Motor neuron (in vitro differentiated cells): ENCODE measurements at regions not wholly inside any gene's neighbourhood (a gene's known extent, or its start where the extent isn't known, plus 50 kb on each side); places are given as distances from the start of the nearest gene placed in this dataset.
"Not testable (repeated sequence)": the region's sequence is repeated elsewhere in the genome, so short reads cannot be mapped to it uniquely, and the experiment has no call there.

Experiments
- ATAC-seq, 8 experiments: fragments of 200-7000 bp; cut with Tn5 transposase; replicated peaks in 6 of 8; 2 replicates each; pipeline ENCODE4 v1.8.0; 2021; ENCODE audit warnings: mild to moderate bottlenecking in 8 of 8, moderate library complexity in 8 of 8
- H3K27ac ChIP-seq, 2 donors: fragments of 250-450 bp; sonication (Bioruptor Pico); 2 replicates each; pipeline ENCODE4 v1.9.0; 2021; ENCODE audit warnings: antibody characterized with exemption in 2 of 2, mild to moderate bottlenecking in 2 of 2, moderate library complexity in 1 of 2
- H3K4me1 ChIP-seq, 2 donors: fragments of 250-450 bp; sonication (Bioruptor Pico); replicated peaks in 1 of 2; 2 replicates each; pipeline ENCODE4 v1.6.1; 2021; ENCODE audit warnings: antibody characterized with exemption in 2 of 2, mild to moderate bottlenecking in 2 of 2, moderate library complexity in 1 of 2
- H3K4me3 ChIP-seq, 5 donors: fragments of 250-450 bp; sonication (Bioruptor Pico); 2 replicates each; pipeline ENCODE4 v1.9.0; 2021; ENCODE audit warnings: antibody characterized with exemption in 5 of 5, mild to moderate bottlenecking in 5 of 5, moderate library complexity in 4 of 5
- WGBS, 10 experiments: fragments of 450-650 bp; shearing (Covaris generic); methylation state at CpG; one replicate each; pipeline ENCODE4 v1.0.0; 2022; 5-methylcytosine and 5-hydroxymethylcytosine counted together
- in situ Hi-C, 9 experiments: fragments of 400-800 bp; cut with MboI; loops; one replicate each; pipeline ENCODE4 v1.15.0; 2021; ENCODE audit warnings: low sequenced_read_pairs in 9 of 9, low pct_unique_long_range_greater_than_20kb in 2 of 9; ENCODE audit not compliant: unreplicated experiment in 9 of 9

DNA sequence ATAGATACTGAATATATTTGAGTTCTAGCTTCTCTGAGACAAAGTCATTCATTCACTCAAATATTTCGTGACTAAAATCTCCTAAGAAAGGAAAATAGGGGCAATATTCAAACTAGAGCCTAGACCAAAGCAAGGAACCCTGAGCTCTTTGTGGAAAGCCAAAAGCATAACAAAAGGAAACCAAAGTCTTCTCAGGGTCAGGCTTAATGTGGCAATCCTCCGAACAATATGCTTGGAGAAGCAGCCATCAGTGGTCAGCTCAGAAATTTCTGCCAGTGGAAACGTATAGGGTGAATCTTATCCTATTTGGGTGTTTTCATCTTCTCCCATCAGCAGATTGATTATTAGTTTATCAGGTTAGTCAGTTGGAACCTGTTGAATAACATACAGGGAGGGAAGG, 151.3 kb upstream of the SLC13A1 start:
- Histone ChIP-seq H3K4me1 (peaks cover 0 to 1% of the 10 kb centered on the region in 2 donors), H3K27ac (no peak overlapping the region), H3K4me3 (no peak overlapping the region)
- in situ Hi-C loops = no loop called here
- WGBS, 10 experiments = 0 to 91% (median 69%) methylated on average over 1 to 3 of the region's 3 CpGs; no CpG with 5 or more reads in 1 of the 10 experiments
- ATAC-seq = no peak

DNA sequence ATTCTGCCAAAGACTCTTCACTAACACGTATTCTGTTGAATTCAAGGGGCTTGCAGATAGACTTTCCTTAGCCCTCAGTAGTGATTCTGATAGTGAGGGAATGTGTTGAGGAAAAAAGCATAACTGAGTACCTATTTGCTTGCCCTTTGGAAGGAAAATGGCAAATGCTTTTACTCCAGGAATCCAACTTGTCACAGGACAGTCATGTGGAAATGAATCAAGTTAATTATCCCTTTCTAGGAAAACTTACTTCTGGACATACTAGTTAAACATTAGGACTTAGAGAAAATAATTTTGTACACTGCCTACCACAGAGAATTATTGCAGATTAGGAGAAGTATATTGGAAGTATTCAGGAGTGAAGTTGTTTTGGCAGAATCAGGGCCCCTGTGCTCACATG, 148.9 kb upstream of the SLC13A1 start:
- no peak for ATAC-seq
- H3K4me1 ChIP-seq = no peaks in the 10 kb centered on the region
- no peak overlapping the region for H3K27ac ChIP-seq
- H3K4me3 ChIP-seq = no peak overlapping the region
- WGBS, 10 experiments = 0 to 100% (median 54%) methylated on average over 1 of the region's 1 CpG; no CpG with 5 or more reads in 3 of the 10 experiments
- in situ Hi-C loops = no loop called here

DNA sequence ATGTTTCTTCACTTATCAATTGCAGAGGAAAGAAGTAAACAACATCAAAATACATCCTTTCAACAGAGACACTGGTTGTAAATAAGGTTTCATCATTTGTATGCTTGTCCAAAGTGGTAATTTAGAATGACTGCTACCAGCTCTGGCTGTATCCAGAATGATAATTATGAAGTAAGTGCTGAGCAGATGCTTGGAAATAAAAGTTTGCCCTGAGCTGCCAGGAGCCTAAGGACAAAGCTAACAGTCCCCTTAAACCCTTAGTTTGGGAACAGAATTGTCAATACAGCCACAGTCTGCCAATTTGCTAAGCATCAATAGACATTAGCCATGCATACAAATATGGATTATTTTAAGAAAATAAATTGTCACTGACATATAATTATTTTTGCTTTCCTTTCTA, 147.0 kb upstream of the SLC13A1 start:
- in situ Hi-C loops = no loop called here
- H3K4me3 ChIP-seq = no peak overlapping the region
- ATAC-seq = no peak
- no peak overlapping the region for H3K27ac ChIP-seq
- no peaks in the 10 kb centered on the region for H3K4me1 ChIP-seq

DNA sequence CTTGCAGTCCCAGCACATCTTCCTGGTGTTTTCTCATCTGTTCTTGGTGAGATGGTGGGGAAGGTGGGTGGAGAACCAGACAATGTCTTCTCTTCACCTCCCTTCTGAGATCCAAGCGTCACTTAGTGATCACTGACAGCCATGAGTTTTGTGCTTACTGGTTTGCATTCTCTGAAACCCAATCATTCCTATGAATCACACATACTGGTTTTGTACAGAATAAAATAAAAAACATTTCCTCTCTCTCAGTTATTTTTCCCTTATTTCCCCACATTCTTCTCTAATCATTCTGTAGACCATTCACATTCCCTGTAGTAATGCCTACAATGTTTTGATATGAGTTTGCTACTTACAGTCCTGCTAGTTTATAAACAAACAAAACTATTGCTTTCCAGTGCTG, 143.8 kb upstream of the SLC13A1 start:
- in situ Hi-C loops = no loop called here
- Histone ChIP-seq H3K4me1 (no peaks in the 10 kb centered on the region), H3K4me3 (no peak overlapping the region), H3K27ac (no peak overlapping the region)
- 20 to 100% (median 80%) methylated on average over 1 of the region's 1 CpG; no CpG with 5 or more reads in 5 of the 10 experiments for WGBS, 10 experiments
- ATAC-seq = no peak

DNA sequence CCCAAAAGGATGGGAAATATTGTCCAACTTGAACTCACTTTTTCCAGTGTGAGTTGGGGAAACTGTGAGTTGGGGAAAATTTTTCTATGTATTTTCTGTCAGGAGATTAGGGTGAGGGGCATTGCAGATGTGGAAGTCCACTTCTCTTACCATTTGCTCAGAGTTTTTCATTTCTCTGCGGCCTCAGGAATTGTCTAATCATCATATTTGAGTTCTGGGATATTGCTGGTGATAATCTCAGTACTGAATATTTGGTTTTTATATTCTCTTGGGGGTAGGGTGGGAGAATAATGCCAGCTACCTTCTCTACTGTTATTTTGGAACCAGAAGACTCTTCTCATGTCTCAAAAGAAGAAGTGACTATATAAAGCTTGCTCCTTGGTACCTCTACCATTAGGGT, 141.3 kb upstream of the SLC13A1 start:
- no peak for ATAC-seq
- no peak overlapping the region for H3K27ac ChIP-seq
- in situ Hi-C loops = no loop called here
- 29 to 100% (median 40%) methylated on average over 1 of the region's 1 CpG; no CpG with 5 or more reads in 7 of the 10 experiments for WGBS, 10 experiments
- no peaks in the 10 kb centered on the region for H3K4me1 ChIP-seq
- H3K4me3 ChIP-seq = no peak overlapping the region

DNA sequence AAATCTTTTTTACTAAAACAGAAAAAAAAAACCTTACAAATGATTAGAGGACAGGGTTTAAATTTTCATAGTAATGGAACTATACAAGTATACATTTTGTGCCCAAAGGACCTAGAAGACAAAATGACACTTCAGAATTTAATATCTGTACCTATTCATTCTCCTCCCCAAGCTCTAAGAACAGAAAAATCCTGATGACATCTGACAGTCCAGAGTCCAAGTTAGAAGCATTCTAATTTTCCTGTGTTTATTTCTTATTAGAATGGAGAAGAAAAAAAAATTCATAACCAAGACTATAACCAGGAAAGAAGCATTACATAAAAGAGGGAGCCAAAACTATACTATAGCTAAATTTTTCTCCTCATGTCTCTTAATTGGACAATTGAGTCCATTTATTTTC, 138.9 kb upstream of the SLC13A1 start:
- H3K4me3 ChIP-seq = no peak overlapping the region
- H3K4me1 ChIP-seq = no peaks in the 10 kb centered on the region
- H3K27ac ChIP-seq = no peak overlapping the region
- ATAC-seq = no peak
- in situ Hi-C loops = no loop called here

DNA sequence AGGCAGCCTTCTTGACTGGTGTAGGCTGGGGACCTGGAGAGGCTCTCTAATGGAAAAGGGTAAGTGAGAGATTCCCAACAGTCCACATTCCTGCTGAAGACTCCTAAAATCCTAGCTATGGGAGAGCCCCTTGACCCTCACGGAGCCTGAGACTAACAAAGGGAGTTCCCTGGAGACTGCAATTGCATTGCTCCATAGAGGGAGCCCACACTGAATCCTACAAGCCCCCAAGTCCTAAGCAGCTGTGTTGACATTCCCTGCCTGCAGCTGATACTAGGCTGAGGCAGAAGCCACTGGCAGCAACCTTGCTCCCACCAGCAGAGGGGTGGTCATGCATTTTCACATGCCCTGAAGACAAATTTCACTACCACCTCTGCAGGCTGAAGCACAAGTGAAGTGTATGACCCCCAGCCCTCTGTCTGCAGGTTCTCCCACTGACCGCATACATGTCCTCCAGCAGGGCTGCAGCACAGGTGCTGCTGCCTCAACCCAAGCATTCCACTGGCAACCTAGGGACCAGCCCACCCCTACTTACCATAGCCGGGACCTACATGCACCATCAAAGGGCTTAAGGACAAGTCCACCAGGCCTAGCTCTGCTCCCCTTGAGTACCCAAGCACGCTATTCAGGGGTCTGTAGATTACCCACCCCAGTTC, 130.3 kb upstream of the SLC13A1 start:
- in situ Hi-C loops = no loop called here
- no peak overlapping the region for H3K27ac ChIP-seq
- peak in 1 of 8 experiments; percentile 25 for ATAC-seq
- WGBS, 10 experiments = 14 to 100% (median 58%) methylated on average over 1 to 2 of the region's 4 CpGs; no CpG with 5 or more reads in 5 of the 10 experiments
- H3K4me1 ChIP-seq = no peaks in the 10 kb centered on the region
- H3K4me3 ChIP-seq = no peak overlapping the region

DNA sequence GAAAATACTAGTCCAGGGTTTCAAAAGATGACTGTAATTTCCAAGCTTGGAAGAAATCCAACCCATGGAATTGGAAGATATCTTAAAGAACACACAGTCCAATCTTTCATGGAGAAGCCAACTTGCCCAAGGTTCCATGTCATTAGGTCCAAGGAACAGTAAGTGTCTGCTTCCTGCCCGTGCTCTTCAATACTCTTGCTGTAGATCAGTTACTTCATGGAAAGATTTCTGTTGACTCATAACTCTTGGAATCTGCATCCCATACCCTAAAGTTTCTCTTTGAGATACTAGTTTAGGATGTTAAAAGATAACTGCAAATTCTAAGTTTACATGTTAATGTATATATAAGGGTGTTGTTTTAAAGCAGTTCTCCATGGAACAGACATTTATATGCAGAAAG, 127.9 kb upstream of the SLC13A1 start:
- 0 to 100% (median 80%) methylated on average over 1 of the region's 1 CpG; no CpG with 5 or more reads in 3 of the 10 experiments for WGBS, 10 experiments
- Histone ChIP-seq H3K4me1 (no peaks in the 10 kb centered on the region), H3K27ac (no peak overlapping the region), H3K4me3 (no peak overlapping the region)
- ATAC-seq = no peak
- in situ Hi-C loops = no loop called here

DNA sequence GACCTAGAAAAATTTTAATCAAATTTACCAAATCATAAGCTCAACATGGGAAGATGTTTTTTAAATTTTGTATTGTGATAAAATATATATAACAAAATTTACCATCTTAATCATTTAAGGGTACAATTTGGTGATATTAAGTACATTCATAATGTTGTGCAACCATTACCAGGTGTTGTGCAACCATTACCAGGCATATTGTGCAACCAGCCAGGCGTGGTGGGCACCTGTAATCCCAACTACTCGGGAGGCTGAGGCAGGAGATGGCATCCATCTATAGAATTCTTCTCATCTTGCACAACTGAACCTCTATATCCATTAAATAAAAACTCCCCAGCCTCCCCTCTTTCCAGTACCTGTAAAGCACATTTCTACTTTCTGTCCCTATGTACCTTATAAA, 124.5 kb upstream of the SLC13A1 start:
- in situ Hi-C loops = no loop called here
- H3K4me3 ChIP-seq = no peak overlapping the region
- no peaks in the 10 kb centered on the region for H3K4me1 ChIP-seq
- 0 to 100% (median 71%) methylated on average over 1 to 2 of the region's 2 CpGs; no CpG with 5 or more reads in 3 of the 10 experiments for WGBS, 10 experiments
- no peak overlapping the region for H3K27ac ChIP-seq
- ATAC-seq = no peak

DNA sequence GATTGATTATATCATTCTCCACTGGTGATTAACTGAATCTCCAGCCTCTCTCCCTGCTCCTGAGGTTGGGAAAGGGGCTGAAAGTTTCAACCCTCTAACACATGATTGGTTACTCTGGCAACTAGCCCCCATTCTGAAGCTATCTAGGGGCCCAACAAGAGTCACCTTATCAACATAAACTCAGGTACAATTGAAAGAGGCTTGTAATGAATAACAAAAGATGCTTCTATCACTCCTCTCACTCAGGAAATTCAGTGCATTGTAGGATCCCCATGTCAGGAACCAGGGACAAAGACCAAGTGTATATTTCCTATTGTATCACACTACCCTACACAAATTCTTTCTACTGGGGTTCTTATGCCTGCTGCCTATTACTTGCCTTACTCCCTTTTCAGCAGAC, 123.9 kb upstream of the SLC13A1 start:
- no peak overlapping the region for H3K4me3 ChIP-seq
- no peaks in the 10 kb centered on the region for H3K4me1 ChIP-seq
- no peak for ATAC-seq
- no peak overlapping the region for H3K27ac ChIP-seq
- in situ Hi-C loops = no loop called here

DNA sequence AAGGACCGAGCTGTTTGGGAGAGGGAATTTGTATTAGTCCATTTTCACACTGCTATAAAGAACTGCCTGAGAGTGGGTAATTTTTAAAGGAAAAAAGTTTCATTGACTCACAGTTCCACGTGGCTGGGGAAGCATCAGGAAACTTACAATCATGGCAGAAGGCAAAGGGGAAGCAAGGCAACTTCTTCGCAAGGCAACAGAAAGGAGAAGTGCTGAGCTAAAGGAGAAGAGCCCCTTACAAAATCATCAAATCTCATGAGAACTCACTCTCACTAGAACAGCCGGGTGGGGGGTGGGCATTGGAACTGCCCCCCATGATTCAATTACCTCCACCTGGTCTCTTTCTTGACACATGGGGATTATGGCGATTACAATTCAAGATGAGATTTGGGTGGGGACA, 121.8 kb upstream of the SLC13A1 start:
- H3K4me1 ChIP-seq, ATAC-seq, H3K4me3 ChIP-seq, H3K27ac ChIP-seq, in situ Hi-C loops: not testable (repeated sequence)
- WGBS, 10 experiments = 0 to 100% (median 78%) methylated on average over 1 to 4 of the region's 5 CpGs; no CpG with 5 or more reads in 3 of the 10 experiments

DNA sequence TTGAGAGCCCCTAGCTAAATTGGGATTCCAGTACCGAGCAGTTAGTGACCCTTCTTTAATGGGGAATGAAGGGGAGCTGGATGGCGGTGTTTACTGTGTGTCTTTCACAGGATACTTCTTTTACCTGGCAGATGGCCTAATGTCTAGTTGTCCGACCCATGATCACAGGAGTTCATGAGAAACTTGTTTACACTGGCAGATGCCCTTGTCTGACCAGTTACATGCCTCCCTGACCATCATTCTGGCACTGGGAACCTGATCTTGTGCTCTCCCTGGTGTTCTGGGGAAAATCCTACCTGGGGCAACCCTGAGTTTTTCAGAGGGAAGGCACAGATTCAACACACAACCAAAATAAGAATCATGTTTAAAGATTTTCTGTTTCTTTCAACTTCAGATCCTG, 120.1 kb upstream of the SLC13A1 start:
- 20 to 100% (median 87%) methylated on average over 1 to 3 of the region's 3 CpGs; no CpG with 5 or more reads in 2 of the 10 experiments for WGBS, 10 experiments
- no peak overlapping the region for H3K27ac ChIP-seq
- H3K4me1 ChIP-seq = no peaks in the 10 kb centered on the region
- in situ Hi-C loops = no loop called here
- no peak for ATAC-seq
- no peak overlapping the region for H3K4me3 ChIP-seq

DNA sequence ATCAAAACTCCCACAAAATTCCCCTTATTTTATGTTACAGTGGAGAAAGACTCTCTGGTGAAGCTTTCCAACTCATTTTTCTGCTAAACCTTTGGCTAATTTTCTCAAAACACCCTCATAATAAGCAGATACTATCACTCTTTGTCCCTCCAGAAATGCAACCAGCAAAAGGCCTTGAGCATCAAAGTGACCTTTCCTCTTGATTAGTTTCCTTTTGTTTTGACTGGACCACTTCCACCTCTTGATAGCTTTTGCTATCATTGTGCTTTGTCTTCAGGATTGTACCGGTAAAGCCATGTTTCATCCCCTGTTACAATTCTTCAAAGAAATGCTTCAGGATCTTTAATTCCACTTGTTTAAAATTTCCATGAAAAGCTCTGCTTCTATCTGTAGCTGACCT, 115.1 kb upstream of the SLC13A1 start:
- in situ Hi-C loops = no loop called here
- H3K27ac ChIP-seq = no peak overlapping the region
- H3K4me3 ChIP-seq = no peak overlapping the region
- no peaks in the 10 kb centered on the region for H3K4me1 ChIP-seq
- ATAC-seq = no peak
- WGBS, 10 experiments = 0 to 100% (median 80%) methylated on average over 1 of the region's 1 CpG; no CpG with 5 or more reads in 1 of the 10 experiments

DNA sequence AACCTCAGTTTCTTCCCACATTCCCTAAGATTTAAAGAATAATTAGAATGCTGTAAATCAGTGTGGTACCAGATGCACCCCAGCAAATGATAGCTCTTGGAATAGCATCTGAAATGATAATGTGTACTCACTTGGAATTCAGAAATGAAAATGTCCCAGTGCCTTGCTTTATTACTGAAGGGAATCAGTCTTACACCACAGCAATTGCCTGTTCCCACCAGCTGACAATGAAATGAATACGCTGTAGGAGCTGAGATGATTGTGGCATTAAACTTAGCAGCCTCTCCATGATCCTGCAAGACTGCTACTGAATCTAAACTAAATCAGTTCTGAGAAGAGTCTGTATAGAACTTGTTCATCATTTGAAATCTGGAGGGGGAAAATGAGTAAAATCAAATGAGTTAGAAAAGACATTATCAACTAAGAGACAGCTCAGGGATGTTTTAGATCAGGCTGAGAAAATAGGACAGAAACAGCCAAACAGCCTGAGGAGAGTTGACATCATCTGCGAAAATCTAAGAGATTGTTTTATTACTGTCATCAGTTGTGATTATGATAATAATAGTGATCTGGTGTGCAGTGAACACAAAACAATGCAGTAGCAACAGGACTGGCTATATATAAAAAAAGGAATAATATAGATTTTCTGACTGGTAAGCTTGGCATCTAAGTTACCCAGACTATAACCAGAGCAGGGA, 108.6 kb upstream of the SLC13A1 start:
- in situ Hi-C loops = no loop called here
- no peaks in the 10 kb centered on the region for H3K4me1 ChIP-seq
- ATAC-seq = no peak
- H3K4me3 ChIP-seq = no peak overlapping the region
- WGBS, 10 experiments = 17 to 100% (median 89%) methylated on average over 1 to 2 of the region's 2 CpGs; no CpG with 5 or more reads in 1 of the 10 experiments
- H3K27ac ChIP-seq = no peak overlapping the region
